HG02840 (cell line): ENCODE measurements at regions not wholly inside any gene's neighbourhood (a gene's known extent, or its start where the extent isn't known, plus 50 kb on each side); places are given as distances from the start of the nearest gene placed in this dataset.
"Not testable (repeated sequence)": the region's sequence is repeated elsewhere in the genome, so short reads cannot be mapped to it uniquely, and the experiment has no call there.

Experiments
- ATAC-seq: cut with Tn5 transposase; IDR thresholded peaks from one replicate; pipeline ENCODE4 v1.9.1; 2021; ENCODE audit warnings: mild to moderate bottlenecking, moderate library complexity, moderate number of reproducible peaks; ENCODE audit not compliant: unreplicated experiment, low FRiP score

- ATAC-seq, result no peak
These were observed 584.5 kb downstream of the SLC16A7 start for GRCh38 chr12:60180298-60180697.

GRCh38 chr12:60182354-60182753, 586.5 kb downstream of the SLC16A7 start:
- no peak for ATAC-seq

- no peak for ATAC-seq
These were observed 588.3 kb downstream of the SLC16A7 start for GRCh38 chr12:60184096-60184495.

- ATAC-seq, result no peak
These were observed 589.2 kb downstream of the SLC16A7 start for GRCh38 chr12:60185060-60185459.

- no peak for ATAC-seq
These were observed 595.4 kb downstream of the SLC16A7 start for GRCh38 chr12:60191271-60191670.

GRCh38 chr12:60191676-60192359, 596.0 kb downstream of the SLC16A7 start:
- no peak for ATAC-seq

- no peak for ATAC-seq
These were observed 598.8 kb downstream of the SLC16A7 start for GRCh38 chr12:60194678-60195077.

- ATAC-seq, result no peak
These were observed 599.7 kb downstream of the SLC16A7 start for GRCh38 chr12:60195483-60195882.

- no peak for ATAC-seq
These were observed 600.5 kb downstream of the SLC16A7 start for GRCh38 chr12:60196366-60196765.

GRCh38 chr12:60197589-60197988, 601.8 kb downstream of the SLC16A7 start:
- ATAC-seq, result no peak

GRCh38 chr12:60201891-60202290, 606.1 kb downstream of the SLC16A7 start:
- ATAC-seq, result no peak

GRCh38 chr12:60205500-60205899, 609.7 kb downstream of the SLC16A7 start:
- no peak for ATAC-seq

- ATAC-seq, result no peak
These were observed 613.7 kb downstream of the SLC16A7 start for GRCh38 chr12:60209521-60209920.

GRCh38 chr12:60209933-60210332, 614.1 kb downstream of the SLC16A7 start:
- ATAC-seq, result no peak

- no peak for ATAC-seq
These were observed 614.9 kb downstream of the SLC16A7 start for GRCh38 chr12:60210756-60211155.

GRCh38 chr12:60211244-60211643, 615.4 kb downstream of the SLC16A7 start:
- ATAC-seq, result no peak

- no peak for ATAC-seq
These were observed 616.6 kb downstream of the SLC16A7 start for GRCh38 chr12:60212159-60213000.

- not testable (repeated sequence) for ATAC-seq
These were observed 617.4 kb downstream of the SLC16A7 start for GRCh38 chr12:60213272-60213671.

- no peak for ATAC-seq
These were observed 620.4 kb downstream of the SLC16A7 start for GRCh38 chr12:60216226-60216625.

GRCh38 chr12:60223242-60223641, 627.4 kb downstream of the SLC16A7 start:
- ATAC-seq, result no peak

GRCh38 chr12:60225216-60226000, 629.6 kb downstream of the SLC16A7 start:
- ATAC-seq, result no peak
